ENCODE measurements at regions not wholly inside any gene's neighbourhood (a gene's known extent, or its start where the extent isn't known, plus 50 kb on each side); places are given as distances from the start of the nearest gene placed in this dataset.

DNA sequence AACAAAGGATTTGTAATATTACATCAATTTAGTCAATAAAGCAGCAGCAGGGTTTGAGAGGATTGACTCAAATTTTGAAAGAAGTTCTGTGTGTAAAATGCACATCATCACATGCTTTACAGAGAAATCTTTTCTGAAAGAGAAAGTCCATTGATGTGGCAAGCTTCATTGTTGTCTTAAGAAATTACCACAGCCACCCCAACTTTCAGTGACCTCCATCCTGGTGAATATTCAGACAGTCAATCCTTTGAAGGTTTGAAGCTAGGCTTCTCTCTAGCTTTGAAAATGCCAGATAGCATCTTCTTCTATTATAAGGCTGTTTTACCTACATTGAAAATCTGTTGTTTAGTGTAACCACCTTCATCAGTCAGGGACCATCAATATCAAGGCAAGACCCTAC, 51.8 kb upstream of the SETMAR start:
- no peak for TF ChIP-seq POLR2A (IDR thresholded peaks at IDR 0.05)
- TF ChIP-seq, protein P1, sequence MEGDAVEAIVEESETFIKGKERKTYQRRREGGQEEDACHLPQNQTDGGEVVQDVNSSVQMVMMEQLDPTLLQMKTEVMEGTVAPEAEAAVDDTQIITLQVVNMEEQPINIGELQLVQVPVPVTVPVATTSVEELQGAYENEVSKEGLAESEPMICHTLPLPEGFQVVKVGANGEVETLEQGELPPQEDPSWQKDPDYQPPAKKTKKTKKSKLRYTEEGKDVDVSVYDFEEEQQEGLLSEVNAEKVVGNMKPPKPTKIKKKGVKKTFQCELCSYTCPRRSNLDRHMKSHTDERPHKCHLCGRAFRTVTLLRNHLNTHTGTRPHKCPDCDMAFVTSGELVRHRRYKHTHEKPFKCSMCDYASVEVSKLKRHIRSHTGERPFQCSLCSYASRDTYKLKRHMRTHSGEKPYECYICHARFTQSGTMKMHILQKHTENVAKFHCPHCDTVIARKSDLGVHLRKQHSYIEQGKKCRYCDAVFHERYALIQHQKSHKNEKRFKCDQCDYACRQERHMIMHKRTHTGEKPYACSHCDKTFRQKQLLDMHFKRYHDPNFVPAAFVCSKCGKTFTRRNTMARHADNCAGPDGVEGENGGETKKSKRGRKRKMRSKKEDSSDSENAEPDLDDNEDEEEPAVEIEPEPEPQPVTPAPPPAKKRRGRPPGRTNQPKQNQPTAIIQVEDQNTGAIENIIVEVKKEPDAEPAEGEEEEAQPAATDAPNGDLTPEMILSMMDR (IDR thresholded peaks at IDR 0.05), result no peak

Data from suprapubic skin (tissue), 3 donors.